ENCODE measurements at regions not wholly inside any gene's neighbourhood (a gene's known extent, or its start where the extent isn't known, plus 50 kb on each side); places are given as distances from the start of the nearest gene placed in this dataset.

- ChIA-PET CTCF (ENCODE audit: low intra/inter-chr PET ratio, low total read pairs) (no interaction called here), POLR2A (no interaction called here)
- in situ Hi-C loops (cut with HindIII; ENCODE audit: extremely low pct_ligation_motif_present, low pct_unique_long_range_greater_than_20kb), result no loop called here
- DNase-seq (ENCODE audit: low spot score) (no peak), FAIRE-seq (no peak), ATAC-seq (no peak)
- WGBS (ENCODE audit: low lambda C conversion rate), result 29% methylated on average over 4 of the region's 4 CpGs
- peaks cover 9% of the 10 kb centered on the region for H3K4me1 ChIP-seq (ENCODE audit: insufficient read depth, low read length)
- H2AFZ ChIP-seq (ENCODE audit: low read length), result no peak overlapping the region
- TF ChIP-seq CREB1 (IDR thresholded peaks at IDR 0.05) (0 out of 2 replicates have a peak, but pooled peaks have one; percentile 24), CREB1 (CRISPR knock-in tag; IDR thresholded peaks at IDR 0.05) (no peak), SIN3B (IDR thresholded peaks at IDR 0.05; ENCODE audit: low read length) (no peak)
- H3K4me3 ChIP-seq (replicated peaks in 1 of 3; ENCODE audit: insufficient read depth in 1 of 3, low read depth in 2 of 3, low read length in 3 of 3), result no peak overlapping the region
- no peaks in the 10 kb centered on the region for H4K20me1 ChIP-seq (ENCODE audit: insufficient read depth, low read length)
- no peak overlapping the region for H3K4me2 ChIP-seq (ENCODE audit: low read depth, low read length)
- H3K27ac ChIP-seq (ENCODE audit: extremely low read length, insufficient read depth, low read length), result no peak overlapping the region
- intact Hi-C loops (cut with micrococcal nuclease; ENCODE audit: unreplicated experiment), result no loop called here
- H3K9me3 ChIP-seq (ENCODE audit: low read length), result peaks cover 12% of the 10 kb centered on the region
- no peaks in the 10 kb centered on the region for H3K27me3 ChIP-seq (ENCODE audit: control insufficient read depth in 1 of 2, insufficient read depth in 2 of 2, low read length in 2 of 2)
- no TSS peak for BruUV-seq (replicated peaks)
- no peaks in the 10 kb centered on the region for H3K36me3 ChIP-seq (replicated peaks in 1 of 2; ENCODE audit: control insufficient read depth in 1 of 2, insufficient read depth in 2 of 2, low read length in 2 of 2)
- H3K9ac ChIP-seq (ENCODE audit: insufficient read depth, low read depth, low read length), result no peak overlapping the region
- H3K79me2 ChIP-seq (ENCODE audit: insufficient read depth, low read length), result no peaks in the 10 kb centered on the region
These were observed 295.4 kb downstream of the TOX3 start for GRCh38 chr16:52251495-52251894.

- DNase-seq (ENCODE audit: low spot score), result no peak
- WGBS (ENCODE audit: low lambda C conversion rate), result 30% methylated on average over 3 of the region's 3 CpGs
- no peak overlapping the region for H3K9ac ChIP-seq (ENCODE audit: insufficient read depth, low read depth, low read length)
- peaks cover 12% of the 10 kb centered on the region for H3K9me3 ChIP-seq (ENCODE audit: low read length)
- H3K79me2 ChIP-seq (ENCODE audit: insufficient read depth, low read length), result no peaks in the 10 kb centered on the region
- in situ Hi-C loops (cut with HindIII; ENCODE audit: extremely low pct_ligation_motif_present, low pct_unique_long_range_greater_than_20kb), result no loop called here
- no peaks in the 10 kb centered on the region for H3K4me1 ChIP-seq (ENCODE audit: insufficient read depth, low read length)
- H3K36me3 ChIP-seq (replicated peaks in 1 of 2; ENCODE audit: control insufficient read depth in 1 of 2, insufficient read depth in 2 of 2, low read length in 2 of 2), result no peaks in the 10 kb centered on the region
- ATAC-seq, result no peak
- no peak overlapping the region for H3K4me3 ChIP-seq (replicated peaks in 1 of 3; ENCODE audit: insufficient read depth in 1 of 3, low read depth in 2 of 3, low read length in 3 of 3)
- no peak overlapping the region for H3K27ac ChIP-seq (ENCODE audit: extremely low read length, insufficient read depth, low read length)
- no peak overlapping the region for H3K4me2 ChIP-seq (ENCODE audit: low read depth, low read length)
- ChIA-PET POLR2A (no interaction called here), CTCF (ENCODE audit: low intra/inter-chr PET ratio, low total read pairs) (no interaction called here)
- no TSS peak for BruUV-seq (replicated peaks)
- H2AFZ ChIP-seq (ENCODE audit: low read length), result no peak overlapping the region
- no peak for FAIRE-seq
- intact Hi-C loops (cut with micrococcal nuclease; ENCODE audit: unreplicated experiment), result no loop called here
- no peaks in the 10 kb centered on the region for H3K27me3 ChIP-seq (ENCODE audit: control insufficient read depth in 1 of 2, insufficient read depth in 2 of 2, low read length in 2 of 2)
- H4K20me1 ChIP-seq (ENCODE audit: insufficient read depth, low read length), result no peaks in the 10 kb centered on the region
- TF ChIP-seq ZNF337 (CRISPR knock-in tag; IDR thresholded peaks at IDR 0.05; ENCODE audit: borderline replicate concordance, low read depth) (peak; percentile 98; the same call in 1 of the 2 replicates), PAWR (CRISPR knock-in tag; IDR thresholded peaks at IDR 0.05; ENCODE audit: borderline replicate concordance) (no peak)
These were observed 299.2 kb downstream of the TOX3 start for GRCh38 chr16:52247737-52248136.
